ENCODE measurements at regions not wholly inside any gene's neighbourhood (a gene's known extent, or its start where the extent isn't known, plus 50 kb on each side); places are given as distances from the start of the nearest gene placed in this dataset.
A peak's percentile ranks its signal among the peaks of the same experiment; 100 is the strongest.
"Not testable (repeated sequence)": the region's sequence is repeated elsewhere in the genome, so short reads cannot be mapped to it uniquely, and the experiment has no call there.

DNA sequence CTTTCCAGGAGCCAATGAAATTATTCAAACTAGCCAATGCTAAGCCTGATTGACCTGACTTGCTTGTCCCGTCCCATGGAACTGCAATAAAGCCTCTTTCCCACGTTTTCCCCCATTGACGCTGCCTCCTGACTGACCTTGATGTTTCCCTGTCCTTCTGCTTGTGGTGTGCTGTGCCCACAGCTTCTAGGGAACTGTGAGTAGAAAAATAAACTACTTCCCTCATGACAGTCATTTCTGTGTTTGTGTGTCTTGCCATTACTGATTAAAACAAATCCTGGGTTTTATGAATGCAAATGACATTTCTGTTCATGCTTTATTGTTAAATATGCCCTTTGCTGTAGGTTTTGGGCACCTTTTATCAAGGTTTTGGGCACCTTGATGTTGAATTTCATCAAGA lies 91.3 kb upstream of the ABI1 start:
- no peak for ATAC-seq (replicated peaks)
- H3K27me3 Mint-ChIP-seq: peaks cover 10% of the 10 kb centered on the region
- no peaks in the 10 kb centered on the region for H3K36me3 Mint-ChIP-seq (ENCODE audit: low read depth)
- H3K4me3 Mint-ChIP-seq: no peak overlapping the region
- peaks cover 10% of the 10 kb centered on the region for H3K9me3 Mint-ChIP-seq
- H3K4me1 Mint-ChIP-seq: no peaks in the 10 kb centered on the region
- no peak overlapping the region for H3K27ac Mint-ChIP-seq

DNA sequence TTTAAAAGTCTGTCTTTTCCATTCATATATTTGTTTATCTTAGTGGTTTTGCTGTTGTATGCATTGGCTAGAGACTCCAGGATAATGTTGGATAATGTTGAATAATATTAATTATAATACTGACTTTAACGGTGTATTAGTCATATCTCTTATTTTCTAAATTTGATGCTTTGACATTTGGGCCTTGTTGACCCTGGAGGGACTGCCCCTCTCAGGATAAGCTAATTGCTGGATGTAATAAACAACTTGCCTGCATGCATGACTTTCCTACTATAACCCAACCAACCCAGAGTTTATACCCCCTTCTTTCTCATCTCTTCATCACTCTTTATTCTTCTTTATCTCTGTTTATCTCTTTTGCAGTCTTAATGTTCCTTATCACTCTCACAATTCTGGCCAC lies 90.9 kb upstream of the ABI1 start:
- ATAC-seq (replicated peaks): no peak
- H3K4me1 Mint-ChIP-seq: no peaks in the 10 kb centered on the region
- H3K4me3 Mint-ChIP-seq: no peak overlapping the region
- H3K27me3 Mint-ChIP-seq: peaks cover 12% of the 10 kb centered on the region
- H3K36me3 Mint-ChIP-seq (ENCODE audit: low read depth): no peaks in the 10 kb centered on the region
- no peak overlapping the region for H3K27ac Mint-ChIP-seq
- H3K9me3 Mint-ChIP-seq: peaks cover 10% of the 10 kb centered on the region

DNA sequence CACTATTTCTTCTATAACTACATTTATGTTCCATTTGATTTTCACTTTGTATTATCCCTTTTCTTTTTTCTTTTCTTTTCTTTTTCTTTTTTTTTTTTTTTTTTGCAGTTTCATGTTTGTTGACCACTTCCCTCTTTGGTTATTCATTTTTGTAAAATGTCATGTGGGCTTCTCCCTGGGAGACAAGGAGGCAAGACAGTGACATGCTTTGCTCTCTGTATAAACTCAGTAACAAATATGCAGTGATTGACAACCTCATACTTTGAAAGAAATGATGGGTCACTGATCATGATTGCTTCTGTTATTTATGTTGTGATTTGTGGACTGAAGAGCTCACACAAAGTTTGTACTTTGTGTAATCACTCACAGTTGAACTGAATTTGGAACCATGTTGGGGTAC lies 90.2 kb upstream of the ABI1 start:
- H3K4me1 Mint-ChIP-seq: no peaks in the 10 kb centered on the region
- H3K9me3 Mint-ChIP-seq: peaks cover 10% of the 10 kb centered on the region
- H3K4me3 Mint-ChIP-seq: no peak overlapping the region
- no peak for ATAC-seq (replicated peaks)
- no peak overlapping the region for H3K27ac Mint-ChIP-seq
- H3K27me3 Mint-ChIP-seq: peaks cover 12% of the 10 kb centered on the region
- no peaks in the 10 kb centered on the region for H3K36me3 Mint-ChIP-seq (ENCODE audit: low read depth)

- Mint-ChIP-seq H3K4me3 (no peak overlapping the region), H3K36me3 (ENCODE audit: low read depth) (no peaks in the 10 kb centered on the region)
Observed at GRCh38 chr10:26946102-26946811, 85.5 kb upstream of the ABI1 start.

DNA sequence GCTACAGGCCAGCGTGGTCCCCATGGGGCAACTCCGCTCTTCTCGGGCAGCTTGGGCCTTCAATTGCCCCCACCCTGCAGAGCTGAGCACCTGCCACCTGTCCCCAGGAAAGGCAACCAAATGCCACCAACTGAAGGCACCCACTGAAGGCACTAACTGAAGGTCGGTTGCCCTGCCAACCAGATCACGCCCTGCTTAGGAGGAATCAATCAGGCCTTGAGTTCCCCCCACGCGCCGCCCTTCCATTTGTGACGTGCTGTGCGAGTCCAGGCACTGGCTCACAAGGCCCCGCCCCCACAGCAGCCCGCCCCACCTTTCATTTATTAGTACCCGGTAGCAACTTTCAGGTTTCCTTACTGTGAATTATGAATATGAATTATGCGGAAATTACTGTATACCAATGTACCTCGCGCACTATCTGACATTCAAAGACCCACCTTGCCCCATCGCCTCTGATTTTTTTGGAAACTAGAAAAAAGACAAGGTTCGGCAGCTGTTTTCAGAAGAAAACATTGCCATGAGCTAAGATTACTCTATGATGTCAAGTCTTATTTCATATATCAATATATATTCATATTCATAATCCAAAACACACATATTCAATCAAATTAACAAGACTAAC lies 83.6 kb upstream of the ABI1 start:
- Mint-ChIP-seq H3K9me3 (no peaks in the 10 kb centered on the region), H3K4me1 (no peaks in the 10 kb centered on the region), H3K36me3 (ENCODE audit: low read depth) (no peaks in the 10 kb centered on the region), H3K4me3 (peak overlapping the region; percentile 57), H3K27me3 (peaks cover 12% of the 10 kb centered on the region), H3K27ac (peak overlapping the region; percentile 50)
- peak; percentile 78 for ATAC-seq (replicated peaks)

More at GRCh38 chr10:26946102-26946811, 85.5 kb upstream of the ABI1 start:
- Mint-ChIP-seq H3K27ac (no peak overlapping the region), H3K27me3 (peaks cover 12% of the 10 kb centered on the region), H3K9me3 (peaks cover 10% of the 10 kb centered on the region), H3K4me1 (no peaks in the 10 kb centered on the region)
- ATAC-seq (replicated peaks): no peak

DNA sequence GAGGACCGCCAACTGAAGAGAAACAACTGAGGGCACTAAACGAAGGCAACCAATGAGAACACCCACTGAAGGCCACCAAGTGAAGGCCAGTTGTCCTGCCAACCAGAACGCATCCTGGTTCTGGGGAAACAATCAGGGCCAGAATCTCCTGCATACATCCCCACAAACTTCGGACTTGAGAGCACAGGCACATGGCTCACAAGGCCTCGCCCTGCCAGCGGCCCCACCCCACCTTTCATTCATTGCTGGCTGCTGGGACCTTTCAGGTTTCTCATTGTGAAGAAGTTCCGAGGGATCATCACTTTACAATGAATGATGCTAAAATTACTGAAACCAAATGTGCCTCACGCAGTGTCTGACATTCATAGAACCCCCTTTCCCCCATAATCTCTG lies 79.2 kb upstream of the ABI1 start:
- H3K9me3 Mint-ChIP-seq: no peaks in the 10 kb centered on the region
- H3K4me1 Mint-ChIP-seq: no peaks in the 10 kb centered on the region
- H3K4me3 Mint-ChIP-seq: no peak overlapping the region
- no peaks in the 10 kb centered on the region for H3K27me3 Mint-ChIP-seq
- no peak for ATAC-seq (replicated peaks)
- no peaks in the 10 kb centered on the region for H3K36me3 Mint-ChIP-seq (ENCODE audit: low read depth)
- H3K27ac Mint-ChIP-seq: no peak overlapping the region

- no peaks in the 10 kb centered on the region for H3K9me3 Mint-ChIP-seq
- no peaks in the 10 kb centered on the region for H3K36me3 Mint-ChIP-seq (ENCODE audit: low read depth)
- H3K4me1 Mint-ChIP-seq: no peaks in the 10 kb centered on the region
- H3K27ac Mint-ChIP-seq: no peak overlapping the region
- no peak for ATAC-seq (replicated peaks)
- no peak overlapping the region for H3K4me3 Mint-ChIP-seq
- no peaks in the 10 kb centered on the region for H3K27me3 Mint-ChIP-seq
Observed at GRCh38 chr10:26939290-26939961, 78.7 kb upstream of the ABI1 start.

- no peak for ATAC-seq (replicated peaks)
- Mint-ChIP-seq H3K36me3 (ENCODE audit: low read depth) (no peaks in the 10 kb centered on the region), H3K4me3 (no peak overlapping the region), H3K27ac (no peak overlapping the region), H3K4me1 (no peaks in the 10 kb centered on the region), H3K9me3 (no peaks in the 10 kb centered on the region), H3K27me3 (no peaks in the 10 kb centered on the region)
Observed at GRCh38 chr10:26938578-26938977, 77.8 kb upstream of the ABI1 start.

- no peak for ATAC-seq (replicated peaks)
- Mint-ChIP-seq H3K27ac (no peak overlapping the region), H3K9me3 (no peaks in the 10 kb centered on the region), H3K4me1 (no peaks in the 10 kb centered on the region), H3K4me3 (no peak overlapping the region), H3K27me3 (no peaks in the 10 kb centered on the region), H3K36me3 (ENCODE audit: low read depth) (no peaks in the 10 kb centered on the region)
Observed at GRCh38 chr10:26937371-26937770, 76.6 kb upstream of the ABI1 start.

- not testable (repeated sequence) for H3K4me1 Mint-ChIP-seq; H3K27ac Mint-ChIP-seq; H3K27me3 Mint-ChIP-seq; H3K36me3 Mint-ChIP-seq (ENCODE audit: low read depth); ATAC-seq (replicated peaks); H3K9me3 Mint-ChIP-seq; H3K4me3 Mint-ChIP-seq
Observed at GRCh38 chr10:26934190-26934589, 73.4 kb upstream of the ABI1 start.

- ATAC-seq (replicated peaks): no peak
- H3K4me3 Mint-ChIP-seq: no peak overlapping the region
- H3K27me3 Mint-ChIP-seq: peaks cover 3% of the 10 kb centered on the region
- no peaks in the 10 kb centered on the region for H3K9me3 Mint-ChIP-seq
- no peak overlapping the region for H3K27ac Mint-ChIP-seq
- H3K4me1 Mint-ChIP-seq: no peaks in the 10 kb centered on the region
- H3K36me3 Mint-ChIP-seq (ENCODE audit: low read depth): no peaks in the 10 kb centered on the region
Observed at GRCh38 chr10:26932576-26932975, 71.8 kb upstream of the ABI1 start.

GRCh38 chr10:26931223-26931622 lies 70.5 kb upstream of the ABI1 start:
- H3K27me3 Mint-ChIP-seq: peaks cover 6% of the 10 kb centered on the region
- H3K4me1 Mint-ChIP-seq: no peaks in the 10 kb centered on the region
- no peaks in the 10 kb centered on the region for H3K36me3 Mint-ChIP-seq (ENCODE audit: low read depth)
- no peak overlapping the region for H3K4me3 Mint-ChIP-seq
- H3K27ac Mint-ChIP-seq: no peak overlapping the region
- no peaks in the 10 kb centered on the region for H3K9me3 Mint-ChIP-seq
- peak; percentile 48 for ATAC-seq (replicated peaks)

DNA sequence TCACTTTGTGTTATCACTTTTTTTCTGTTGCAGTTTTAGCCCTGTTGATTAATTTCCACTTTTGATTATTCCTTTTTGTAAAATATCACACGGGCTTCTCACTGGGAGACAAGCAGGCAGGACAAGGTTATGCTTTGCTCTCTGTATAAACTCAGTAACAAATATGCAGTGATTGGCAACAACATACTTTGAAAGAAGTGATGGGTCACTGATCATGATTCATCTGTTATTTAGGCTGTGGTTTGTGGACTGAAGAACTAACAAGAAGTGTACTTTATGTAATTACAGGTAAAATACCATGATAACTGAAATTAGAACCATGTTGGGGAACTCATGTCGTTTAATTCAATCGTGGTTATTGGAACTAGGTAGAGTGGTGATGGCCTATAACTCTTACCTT lies 62.1 kb upstream of the ABI1 start:
- not testable (repeated sequence) for H3K4me3 Mint-ChIP-seq; H3K36me3 Mint-ChIP-seq (ENCODE audit: low read depth); H3K27ac Mint-ChIP-seq; H3K4me1 Mint-ChIP-seq; ATAC-seq (replicated peaks); H3K9me3 Mint-ChIP-seq
- H3K27me3 Mint-ChIP-seq: peaks cover 14% of the 10 kb centered on the region

DNA sequence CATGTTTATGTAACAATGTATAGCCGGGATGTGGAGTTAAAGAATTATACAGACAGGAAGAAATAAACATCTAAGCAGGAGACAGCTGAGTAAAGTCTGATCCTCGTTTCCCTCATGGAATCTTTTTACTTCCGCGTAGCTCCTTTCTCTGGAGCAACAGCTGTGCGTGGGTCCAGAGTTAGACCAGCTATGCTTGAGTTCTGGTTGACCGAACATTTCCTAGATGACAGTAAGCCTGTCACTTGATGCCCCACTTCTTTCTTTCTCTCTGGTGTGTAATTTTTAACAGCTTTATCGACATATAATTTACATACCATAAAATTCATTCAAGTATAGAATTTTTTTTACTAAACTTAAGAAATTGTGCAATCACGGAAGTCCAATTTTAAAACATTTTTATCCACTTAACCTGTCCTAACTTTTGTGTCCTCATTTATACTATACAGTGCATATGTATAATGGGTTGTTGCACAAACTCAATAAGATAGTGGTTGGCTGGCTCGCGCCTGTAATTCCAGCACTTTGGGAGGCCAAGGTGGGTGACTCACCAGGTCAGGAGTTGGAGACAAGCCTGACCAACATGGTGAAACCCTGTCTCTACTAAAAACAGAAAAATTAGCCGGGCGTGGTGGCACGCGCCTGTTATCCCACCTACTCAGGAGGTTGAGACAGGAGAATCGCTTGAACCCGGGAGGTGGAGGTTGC lies 58.5 kb upstream of the ABI1 start:
- not testable (repeated sequence) for H3K36me3 Mint-ChIP-seq (ENCODE audit: low read depth); H3K27ac Mint-ChIP-seq; H3K4me1 Mint-ChIP-seq; H3K4me3 Mint-ChIP-seq; ATAC-seq (replicated peaks); H3K27me3 Mint-ChIP-seq; H3K9me3 Mint-ChIP-seq

- Mint-ChIP-seq H3K4me1 (no peaks in the 10 kb centered on the region), H3K27me3 (no peaks in the 10 kb centered on the region), H3K27ac (no peak overlapping the region), H3K36me3 (ENCODE audit: low read depth) (no peaks in the 10 kb centered on the region), H3K4me3 (no peak overlapping the region), H3K9me3 (no peaks in the 10 kb centered on the region)
- no peak for ATAC-seq (replicated peaks)
Observed at GRCh38 chr10:26914898-26915297, 54.1 kb upstream of the ABI1 start.
